T-helper 2 cell treated with Interferon-gamma antibody and Interleukin-4, amounts not matched to agents 5 μg/mL and 100 μg/mL, for 36 hours (primary cell): ENCODE measurements at regions not wholly inside any gene's neighbourhood (a gene's known extent, or its start where the extent isn't known, plus 50 kb on each side); places are given as distances from the start of the nearest gene placed in this dataset.

Experiments
- DNase-seq: peaks from one replicate; pipeline ENCODE4 v3.0.0; 2021; ENCODE audit warnings: low spot score
- H3K27ac Mint-ChIP-seq: one replicate; pipeline ENCODE4 v1.8.0; 2021; ENCODE audit warnings: mild to moderate bottlenecking, mixed read lengths
- H3K27me3 Mint-ChIP-seq: one replicate; pipeline ENCODE4 v1.8.0; 2021; ENCODE audit warnings: low read depth, mixed read lengths
- H3K36me3 Mint-ChIP-seq: one replicate; pipeline ENCODE4 v1.8.0; 2021; ENCODE audit warnings: low read depth, mixed read lengths
- H3K4me1 Mint-ChIP-seq: one replicate; pipeline ENCODE4 v1.8.0; 2021; ENCODE audit warnings: low read depth, mixed read lengths
- H3K4me3 Mint-ChIP-seq: one replicate; pipeline ENCODE4 v1.8.0; 2022; ENCODE audit warnings: mild to moderate bottlenecking, moderate library complexity, mixed read lengths
- H3K9me3 Mint-ChIP-seq: one replicate; pipeline ENCODE4 v1.8.0; 2021; ENCODE audit warnings: mixed read lengths

DNA sequence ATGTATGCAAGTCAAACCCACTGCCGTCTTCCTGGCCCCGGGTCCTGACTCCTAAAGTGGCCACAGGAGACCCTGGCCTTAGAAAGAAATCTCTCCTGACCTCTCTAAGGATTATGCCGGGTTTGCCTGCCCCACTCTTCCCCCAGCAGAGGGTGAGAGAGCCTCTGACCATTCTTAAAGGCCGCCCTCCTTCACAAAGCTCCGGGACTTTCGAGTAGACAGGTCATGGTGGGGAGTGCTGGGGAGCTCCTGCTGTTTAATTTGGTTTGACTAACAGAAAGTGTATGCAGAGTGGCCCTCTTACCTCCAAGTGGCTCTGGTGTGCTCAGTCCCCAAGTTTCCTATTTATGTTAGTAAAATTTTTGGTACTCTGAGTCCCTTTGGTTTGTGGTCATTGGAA is 111.8 kb downstream of the LRRC70 start:
- Mint-ChIP-seq H3K9me3 (peaks cover 2% of the 10 kb centered on the region), H3K4me1 (peaks cover 9% of the 10 kb centered on the region), H3K36me3 (no peaks in the 10 kb centered on the region), H3K27me3 (no peaks in the 10 kb centered on the region), H3K27ac (peak overlapping the region; percentile 45), H3K4me3 (no peak overlapping the region)
- no peak for DNase-seq

DNA sequence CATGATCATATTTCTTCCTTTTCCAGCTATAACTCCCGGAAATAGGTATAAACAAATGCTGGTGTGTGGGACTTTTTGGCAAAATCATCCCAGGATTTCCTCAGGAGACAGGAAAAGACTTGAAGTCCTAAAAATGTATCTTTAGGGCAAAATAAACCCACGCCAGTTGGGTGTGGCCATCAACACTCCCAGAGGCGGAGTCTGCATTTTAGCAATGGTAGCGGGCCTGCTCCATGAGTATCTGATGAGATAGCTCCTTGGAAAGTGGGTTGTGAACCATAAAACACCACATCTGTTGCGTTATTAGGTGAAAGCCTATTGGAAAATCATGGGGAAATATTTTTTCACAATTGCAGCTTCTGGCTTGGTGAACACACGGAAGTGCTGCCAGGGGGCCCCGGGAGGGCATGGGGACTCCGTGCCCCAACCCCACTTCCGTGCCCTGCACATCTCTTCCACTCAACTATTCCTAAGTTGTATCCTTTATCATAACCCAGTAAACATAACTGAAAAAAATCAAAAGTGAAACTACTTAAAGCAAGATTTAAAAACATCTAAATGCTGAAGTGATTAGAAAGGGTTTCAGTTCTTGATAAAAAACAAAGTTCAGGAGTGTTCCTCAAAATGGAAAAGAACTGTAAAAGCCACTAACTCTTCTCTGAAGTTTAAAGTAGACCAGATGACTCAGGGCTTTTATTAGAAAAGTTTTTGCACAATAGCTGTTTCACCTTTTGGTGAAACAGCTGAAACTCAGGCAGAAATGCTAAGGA is 111.2 kb downstream of the LRRC70 start:
- peak overlapping the region; percentile 49 for H3K27ac Mint-ChIP-seq
- peaks cover 2% of the 10 kb centered on the region for H3K9me3 Mint-ChIP-seq
- H3K4me1 Mint-ChIP-seq, result peaks cover 9% of the 10 kb centered on the region
- peak overlapping the region; percentile 52 for H3K4me3 Mint-ChIP-seq
- no peaks in the 10 kb centered on the region for H3K27me3 Mint-ChIP-seq
- no peak for DNase-seq
- no peaks in the 10 kb centered on the region for H3K36me3 Mint-ChIP-seq

DNA sequence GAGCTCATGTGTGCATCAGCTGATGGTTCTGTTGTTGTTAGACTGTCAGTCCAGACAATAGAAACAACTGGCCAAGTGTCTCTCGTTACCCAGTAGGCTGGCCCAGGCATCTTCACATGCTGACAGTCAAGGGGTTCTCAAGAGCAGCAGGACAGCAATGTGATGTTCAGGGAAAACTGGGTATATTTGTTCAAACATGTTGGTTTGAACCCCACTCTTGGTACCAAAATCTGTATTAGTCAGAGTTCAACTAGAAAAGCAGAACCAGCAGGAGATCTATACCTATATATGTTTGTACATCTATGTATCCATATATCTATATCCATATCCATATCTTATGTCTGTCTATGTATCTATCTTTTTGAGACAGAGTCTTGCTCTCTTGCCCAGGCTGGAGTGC is 108.1 kb downstream of the LRRC70 start:
- Mint-ChIP-seq H3K27ac (no peak overlapping the region), H3K4me3 (no peak overlapping the region), H3K9me3 (peaks cover 2% of the 10 kb centered on the region), H3K4me1 (peaks cover 9% of the 10 kb centered on the region), H3K36me3 (no peaks in the 10 kb centered on the region), H3K27me3 (no peaks in the 10 kb centered on the region)
- DNase-seq, result no peak

DNA sequence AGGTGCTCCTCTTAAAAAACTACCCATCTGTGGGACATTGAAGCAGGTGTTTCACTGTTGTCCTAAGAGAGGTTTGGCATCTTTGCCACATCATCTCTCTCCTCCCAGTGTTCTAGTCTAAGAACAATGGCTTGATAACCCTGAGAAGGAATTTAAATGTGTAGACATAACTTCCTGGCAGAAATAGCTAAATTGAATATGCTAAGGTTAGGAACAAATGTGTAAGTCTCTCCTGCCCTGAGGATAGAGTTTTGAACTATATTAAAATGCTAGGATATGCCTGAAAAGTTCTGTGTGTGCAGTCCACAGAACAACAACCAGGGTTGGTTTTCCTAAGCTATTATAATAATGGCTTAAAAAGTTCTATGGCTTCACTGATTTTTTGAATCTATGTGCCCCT is 106.6 kb downstream of the LRRC70 start:
- no peak overlapping the region for H3K27ac Mint-ChIP-seq
- peaks cover 2% of the 10 kb centered on the region for H3K9me3 Mint-ChIP-seq
- no peaks in the 10 kb centered on the region for H3K27me3 Mint-ChIP-seq
- H3K36me3 Mint-ChIP-seq, result no peaks in the 10 kb centered on the region
- no peak overlapping the region for H3K4me3 Mint-ChIP-seq
- no peak for DNase-seq
- H3K4me1 Mint-ChIP-seq, result peaks cover 6% of the 10 kb centered on the region

DNA sequence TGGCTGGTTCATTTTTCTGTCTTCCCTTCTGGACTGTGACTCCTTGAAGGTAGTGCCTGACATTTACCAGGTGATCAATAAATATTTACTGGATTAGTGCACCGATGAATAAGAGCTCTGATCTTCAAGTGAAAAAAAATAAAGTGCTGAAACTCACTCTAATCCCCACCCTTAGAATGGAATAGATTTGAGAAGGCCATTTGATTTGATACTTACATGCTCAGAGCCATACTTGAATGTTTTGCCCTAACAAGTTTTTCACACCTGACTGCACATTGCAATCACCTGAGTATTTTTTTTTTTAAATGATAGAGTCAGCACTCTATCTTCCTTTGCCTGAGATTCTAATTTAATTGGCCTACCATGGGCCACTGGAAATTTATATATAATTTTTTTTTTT is 105.7 kb downstream of the LRRC70 start:
- H3K9me3 Mint-ChIP-seq, result peaks cover 2% of the 10 kb centered on the region
- H3K27ac Mint-ChIP-seq, result no peak overlapping the region
- H3K27me3 Mint-ChIP-seq, result no peaks in the 10 kb centered on the region
- no peak for DNase-seq
- no peaks in the 10 kb centered on the region for H3K36me3 Mint-ChIP-seq
- no peak overlapping the region for H3K4me3 Mint-ChIP-seq
- H3K4me1 Mint-ChIP-seq, result peaks cover 3% of the 10 kb centered on the region

DNA sequence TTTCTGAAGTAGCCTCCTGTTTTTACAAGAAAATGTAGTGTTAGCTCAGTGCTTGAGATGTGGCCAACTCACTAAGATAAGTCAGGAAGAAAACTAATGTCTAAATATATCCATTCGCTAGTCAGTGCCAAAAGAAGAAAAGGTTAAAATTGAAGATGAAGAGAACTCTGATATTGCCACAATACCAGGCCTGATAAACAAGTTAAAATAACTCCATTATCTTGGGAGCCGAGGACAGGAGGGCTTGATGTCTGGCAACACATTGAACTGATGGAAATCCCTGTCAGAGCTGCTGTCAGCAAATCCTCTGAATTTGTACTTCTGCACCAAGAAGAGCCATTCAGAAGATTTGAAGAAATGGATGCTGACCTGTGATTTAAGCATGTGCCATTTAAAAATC is 103.4 kb downstream of the LRRC70 start:
- H3K27me3 Mint-ChIP-seq, result no peaks in the 10 kb centered on the region
- H3K4me1 Mint-ChIP-seq, result peaks cover 3% of the 10 kb centered on the region
- H3K27ac Mint-ChIP-seq, result no peak overlapping the region
- H3K4me3 Mint-ChIP-seq, result no peak overlapping the region
- H3K36me3 Mint-ChIP-seq, result no peaks in the 10 kb centered on the region
- peaks cover 10% of the 10 kb centered on the region for H3K9me3 Mint-ChIP-seq
- DNase-seq, result no peak

DNA sequence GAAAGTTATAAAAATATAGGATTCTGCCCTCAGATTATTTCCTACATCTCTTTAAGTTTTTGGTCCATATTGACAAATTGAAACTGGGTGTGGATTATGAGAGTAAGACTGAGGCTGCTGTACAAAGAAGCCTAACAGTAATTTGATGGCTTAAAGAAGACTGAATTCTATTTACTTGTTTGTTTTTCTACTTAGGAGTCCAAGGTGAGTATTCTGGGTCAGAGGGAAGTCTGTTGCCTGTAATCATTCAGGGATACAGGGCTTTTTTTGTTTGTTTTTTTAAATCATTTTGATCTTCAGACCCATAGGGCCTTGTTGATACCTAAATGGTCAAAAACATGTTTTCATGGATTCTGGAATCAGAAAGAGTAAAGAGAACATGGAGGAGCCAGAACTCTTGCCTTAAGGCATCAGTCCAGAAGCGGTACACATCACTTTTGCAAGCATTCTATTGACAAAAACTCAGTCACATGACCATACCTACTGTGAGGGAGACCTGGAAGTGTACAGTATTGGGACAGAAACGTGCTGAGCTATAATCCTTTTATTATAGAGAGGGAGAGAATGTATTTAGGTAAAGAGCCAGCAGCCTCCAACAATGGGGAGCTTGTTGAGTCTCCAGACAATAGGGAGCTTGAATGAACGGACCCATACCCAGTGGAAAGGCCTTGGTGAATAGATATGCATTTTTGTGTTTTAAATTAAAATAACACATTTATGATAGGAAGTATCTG is 102.7 kb downstream of the LRRC70 start:
- no peak overlapping the region for H3K4me3 Mint-ChIP-seq
- H3K36me3 Mint-ChIP-seq, result no peaks in the 10 kb centered on the region
- peaks cover 3% of the 10 kb centered on the region for H3K4me1 Mint-ChIP-seq
- no peak overlapping the region for H3K27ac Mint-ChIP-seq
- no peaks in the 10 kb centered on the region for H3K27me3 Mint-ChIP-seq
- peaks cover 8% of the 10 kb centered on the region for H3K9me3 Mint-ChIP-seq
- no peak for DNase-seq

DNA sequence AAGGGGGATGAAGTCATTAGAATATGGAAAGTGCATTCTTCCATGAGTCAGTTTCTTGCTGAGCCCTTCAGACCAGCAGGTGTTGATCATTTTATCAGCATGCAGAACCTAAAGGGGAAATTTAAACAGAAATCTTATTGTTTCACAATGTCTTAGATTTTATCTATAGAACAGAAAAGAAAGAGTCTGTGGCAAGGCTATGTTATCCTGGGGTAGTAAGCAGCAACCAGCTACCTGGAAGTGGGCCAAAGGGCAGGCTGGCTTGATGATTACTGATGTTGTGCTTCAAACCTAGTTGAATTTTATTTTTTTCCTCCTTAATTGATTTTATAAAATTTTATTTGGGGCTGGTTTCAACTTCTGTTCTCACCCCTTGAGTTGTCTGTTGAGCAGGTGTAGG is 101.5 kb downstream of the LRRC70 start:
- H3K27me3 Mint-ChIP-seq, result no peaks in the 10 kb centered on the region
- peaks cover 3% of the 10 kb centered on the region for H3K4me1 Mint-ChIP-seq
- H3K36me3 Mint-ChIP-seq, result no peaks in the 10 kb centered on the region
- peaks cover 11% of the 10 kb centered on the region for H3K9me3 Mint-ChIP-seq
- no peak overlapping the region for H3K4me3 Mint-ChIP-seq
- no peak for DNase-seq
- H3K27ac Mint-ChIP-seq, result no peak overlapping the region
